Testis (tissue), 2 donors: ENCODE measurements at regions not wholly inside any gene's neighbourhood (a gene's known extent, or its start where the extent isn't known, plus 50 kb on each side); places are given as distances from the start of the nearest gene placed in this dataset.

Source experiments
- DNase-seq: peaks from one replicate; pipeline ENCODE4 v3.0.0-alpha.2; 2019
- H3K27ac ChIP-seq, 2 donors: fragments of 200-600 bp; sonication (generic); one replicate each; pipeline ENCODE4 v1.5.1; 2019
- H3K27me3 ChIP-seq: fragments of 200-600 bp; sonication (generic); one replicate; pipeline ENCODE4 v1.5.1; 2019
- H3K36me3 ChIP-seq: fragments of 200-600 bp; sonication (generic); one replicate; pipeline ENCODE4 v1.5.1; 2017; ENCODE audit warnings: low read depth; ENCODE audit errors: missing control alignments
- H3K4me1 ChIP-seq: fragments of 200-600 bp; sonication (generic); one replicate; pipeline ENCODE4 v1.5.1; 2019
- H3K4me3 ChIP-seq, 2 donors: fragments of 200-600 bp; sonication (generic); one replicate each; pipeline ENCODE4 v1.5.1; 2017 to 2019
- H3K9me3 ChIP-seq: fragments of 200-600 bp; sonication (generic); one replicate; pipeline ENCODE4 v1.5.1; 2017
- POLR2A ChIP-seq: fragments of 450-650 bp; IDR thresholded peaks from one replicate; pipeline ENCODE4 v1.6.1; 2017; ENCODE audit warnings: antibody characterized with exemption, mild to moderate bottlenecking, moderate library complexity
- WGBS, 2 donors: methylation state at CpG; one replicate each; pipeline ENCODE4 v1.1.5; 2018; 5-methylcytosine and 5-hydroxymethylcytosine counted together
- intact Hi-C: fragments of 100-400 bp; cut with DNase I; formaldehyde crosslinking; loops from one replicate; pipeline ENCODE4 v1.15.1; 2023; ENCODE audit warnings: low total_unique reads
- TF ChIP-seq, protein P1 (sequence below), 3 experiments: fragments of 450-650 bp in 2 of 3; fragments of 200-600 bp in 1 of 3; sonication (generic) in 1 of 3; IDR thresholded peaks; one replicate each; pipeline ENCODE4 v1.5.1; 2016 to 2019; ENCODE audit warnings: antibody characterized with exemption in 3 of 3, mild to moderate bottlenecking in 2 of 3, moderate library complexity in 1 of 3

DNA sequence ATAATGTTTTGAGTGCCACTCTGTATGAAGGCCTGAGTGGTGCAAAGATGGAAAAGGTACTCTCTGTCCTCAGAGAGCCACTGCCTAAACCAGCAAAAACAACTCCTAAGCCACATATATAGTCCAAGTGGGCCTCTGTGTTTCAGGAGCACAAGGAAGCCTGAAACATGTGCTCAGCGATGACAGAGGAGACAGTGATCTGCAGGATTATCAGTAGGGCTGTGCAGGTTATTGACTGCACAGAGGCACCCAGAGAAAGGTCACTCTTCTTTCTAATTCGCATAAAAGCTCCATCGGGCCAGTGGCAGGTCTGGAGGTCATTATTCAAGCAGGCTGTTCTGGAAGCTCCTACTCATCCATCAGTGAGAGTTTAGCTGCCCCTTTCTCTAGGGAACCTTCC, 361.9 kb downstream of the BCL11B start:
- Histone ChIP-seq H3K36me3 (no peaks in the 10 kb centered on the region), H3K4me3 (no peak overlapping the region), H3K9me3 (no peaks in the 10 kb centered on the region), H3K27me3 (no peaks in the 10 kb centered on the region), H3K27ac (no peak overlapping the region), H3K4me1 (peaks cover 7% of the 10 kb centered on the region)
- intact Hi-C loops, result no loop called here
- TF ChIP-seq, protein P1, sequence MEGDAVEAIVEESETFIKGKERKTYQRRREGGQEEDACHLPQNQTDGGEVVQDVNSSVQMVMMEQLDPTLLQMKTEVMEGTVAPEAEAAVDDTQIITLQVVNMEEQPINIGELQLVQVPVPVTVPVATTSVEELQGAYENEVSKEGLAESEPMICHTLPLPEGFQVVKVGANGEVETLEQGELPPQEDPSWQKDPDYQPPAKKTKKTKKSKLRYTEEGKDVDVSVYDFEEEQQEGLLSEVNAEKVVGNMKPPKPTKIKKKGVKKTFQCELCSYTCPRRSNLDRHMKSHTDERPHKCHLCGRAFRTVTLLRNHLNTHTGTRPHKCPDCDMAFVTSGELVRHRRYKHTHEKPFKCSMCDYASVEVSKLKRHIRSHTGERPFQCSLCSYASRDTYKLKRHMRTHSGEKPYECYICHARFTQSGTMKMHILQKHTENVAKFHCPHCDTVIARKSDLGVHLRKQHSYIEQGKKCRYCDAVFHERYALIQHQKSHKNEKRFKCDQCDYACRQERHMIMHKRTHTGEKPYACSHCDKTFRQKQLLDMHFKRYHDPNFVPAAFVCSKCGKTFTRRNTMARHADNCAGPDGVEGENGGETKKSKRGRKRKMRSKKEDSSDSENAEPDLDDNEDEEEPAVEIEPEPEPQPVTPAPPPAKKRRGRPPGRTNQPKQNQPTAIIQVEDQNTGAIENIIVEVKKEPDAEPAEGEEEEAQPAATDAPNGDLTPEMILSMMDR (IDR thresholded peaks at IDR 0.05), result no peak
- TF ChIP-seq POLR2A, result no peak
- WGBS, 2 donors, result 89 to 94% methylated on average over 3 of the region's 3 CpGs
- DNase-seq, result no peak

DNA sequence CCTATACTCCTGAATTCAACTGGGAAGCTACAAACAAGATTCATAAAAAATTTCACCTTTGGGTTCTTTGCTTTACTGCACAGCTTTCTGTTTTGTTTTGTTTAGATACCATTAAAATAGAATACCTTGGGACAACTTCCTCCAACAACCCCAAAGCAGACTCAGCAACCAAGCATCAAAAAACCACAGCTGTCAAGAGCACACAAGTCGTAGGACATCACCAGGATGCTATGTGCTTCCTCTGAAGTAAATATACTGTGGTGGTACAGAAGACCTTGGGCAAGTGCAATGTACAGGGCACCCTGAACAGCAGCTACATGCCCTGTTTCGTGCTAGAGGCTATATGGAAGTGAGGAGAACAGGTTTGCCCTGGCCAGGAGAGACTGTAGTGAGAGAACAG, 359.3 kb downstream of the BCL11B start:
- intact Hi-C loops, result no loop called here
- no peak overlapping the region for H3K4me3 ChIP-seq
- no peak for TF ChIP-seq POLR2A
- TF ChIP-seq, protein P1 (IDR thresholded peaks at IDR 0.05), result no peak
- H3K36me3 ChIP-seq, result no peaks in the 10 kb centered on the region
- no peaks in the 10 kb centered on the region for H3K27me3 ChIP-seq
- no peaks in the 10 kb centered on the region for H3K9me3 ChIP-seq
- no peak overlapping the region for H3K27ac ChIP-seq
- H3K4me1 ChIP-seq, result peaks cover 4% of the 10 kb centered on the region
- WGBS, 2 donors, result 92% methylated on average over 2 of the region's 2 CpGs
- DNase-seq, result no peak

DNA sequence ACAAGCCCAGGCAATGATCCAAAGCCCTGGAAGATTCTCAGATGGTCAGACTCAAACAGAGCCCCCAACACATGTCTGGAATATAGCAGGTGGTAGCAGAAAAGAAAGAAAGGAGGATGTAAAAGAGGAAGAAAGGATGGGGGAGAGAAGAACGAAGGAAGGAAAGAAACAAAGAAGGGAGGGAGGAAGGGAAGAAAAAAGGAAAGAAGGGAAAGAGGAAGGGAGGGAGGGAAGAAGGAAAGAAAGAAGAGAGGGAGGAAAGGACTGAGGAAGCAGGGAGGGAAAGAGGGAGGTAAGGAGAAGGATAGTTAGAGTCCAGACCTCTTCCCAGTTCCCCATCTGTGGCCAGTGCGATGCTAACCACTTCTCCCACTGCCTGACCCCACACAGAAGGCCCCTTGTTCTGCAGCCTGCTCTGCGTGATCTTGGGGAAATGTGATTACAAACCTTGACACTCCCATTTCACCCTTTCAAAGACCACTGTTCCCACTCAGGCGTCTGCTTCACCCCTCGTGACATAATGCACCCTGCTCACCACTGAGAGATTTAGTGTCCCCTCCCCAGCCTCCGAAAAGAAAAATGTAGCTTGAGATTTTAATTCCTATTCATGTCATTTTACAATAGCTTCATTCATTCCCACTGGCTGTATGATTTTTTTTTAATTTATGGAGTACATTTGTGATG, 357.9 kb downstream of the BCL11B start:
- intact Hi-C loops, result no loop called here
- H3K4me1 ChIP-seq, result peaks cover 4% of the 10 kb centered on the region
- H3K4me3 ChIP-seq, result no peak overlapping the region
- no peak for TF ChIP-seq POLR2A
- TF ChIP-seq, protein P1 (IDR thresholded peaks at IDR 0.05), result no peak
- no peak for DNase-seq
- WGBS, 2 donors, result 73 to 76% methylated on average over 6 of the region's 6 CpGs
- no peak overlapping the region for H3K27ac ChIP-seq
- no peaks in the 10 kb centered on the region for H3K27me3 ChIP-seq
- no peaks in the 10 kb centered on the region for H3K36me3 ChIP-seq
- H3K9me3 ChIP-seq, result no peaks in the 10 kb centered on the region

DNA sequence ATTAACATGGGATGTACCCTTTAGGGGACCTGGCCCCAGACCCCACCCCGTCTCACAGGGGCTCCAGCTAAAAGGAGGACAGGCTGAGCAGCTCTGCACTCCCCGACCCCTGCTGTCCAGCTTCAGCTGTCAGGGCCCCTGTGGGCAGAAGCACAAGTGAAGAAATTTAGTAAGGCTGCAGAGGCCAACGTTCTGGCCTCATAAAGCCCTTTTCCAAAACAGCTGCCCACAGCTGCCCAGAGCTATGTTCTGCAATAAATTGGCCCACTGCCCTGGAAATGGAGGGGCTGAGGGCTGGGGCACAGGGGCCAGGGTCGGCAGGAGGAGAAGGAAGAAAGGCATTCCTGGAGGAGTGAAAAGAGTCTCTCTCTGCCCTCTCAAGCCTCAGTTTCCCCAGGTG, 357.1 kb downstream of the BCL11B start:
- WGBS, 2 donors, result 35 to 38% methylated on average over 4 of the region's 4 CpGs

More for the DNA sequence above, 357.1 kb downstream of the BCL11B start:
- Histone ChIP-seq H3K27ac (no peak overlapping the region), H3K27me3 (no peaks in the 10 kb centered on the region), H3K4me3 (no peak overlapping the region), H3K9me3 (no peaks in the 10 kb centered on the region), H3K36me3 (no peaks in the 10 kb centered on the region), H3K4me1 (peaks cover 4% of the 10 kb centered on the region)
- intact Hi-C loops, result no loop called here
- no peak for TF ChIP-seq POLR2A
- TF ChIP-seq, protein P1 (IDR thresholded peaks at IDR 0.05), result no peak
- no peak for DNase-seq
